GM23248 (cell line): ENCODE measurements at regions not wholly inside any gene's neighbourhood (a gene's known extent, or its start where the extent isn't known, plus 50 kb on each side); places are given as distances from the start of the nearest gene placed in this dataset.

Source experiments
- EZH2 ChIP-seq: fragments of 200-600 bp; sonication (generic); IDR thresholded peaks from 2 replicates; pipeline ENCODE4 v1.6.1; 2018; ENCODE audit warnings: antibody characterized with exemption, mild to moderate bottlenecking; ENCODE audit not compliant: insufficient read depth, poor library complexity, severe bottlenecking
- EZH2phosphoT487 ChIP-seq: fragments of 200-600 bp; sonication (generic); IDR thresholded peaks from 2 replicates; pipeline ENCODE4 v1.6.1; 2018; ENCODE audit warnings: antibody characterized with exemption, moderate library complexity, mild to moderate bottlenecking, low read depth; ENCODE audit not compliant: insufficient read depth

- TF ChIP-seq EZH2 (no peak), EZH2phosphoT487 (no peak)
Measured at GRCh38 chr18:54702686-54703085, 111.6 kb downstream of the DYNAP start.
